ENCODE measurements at regions not wholly inside any gene's neighbourhood (a gene's known extent, or its start where the extent isn't known, plus 50 kb on each side); places are given as distances from the start of the nearest gene placed in this dataset.
"Not testable (repeated sequence)": the region's sequence is repeated elsewhere in the genome, so short reads cannot be mapped to it uniquely, and the experiment has no call there.

DNA sequence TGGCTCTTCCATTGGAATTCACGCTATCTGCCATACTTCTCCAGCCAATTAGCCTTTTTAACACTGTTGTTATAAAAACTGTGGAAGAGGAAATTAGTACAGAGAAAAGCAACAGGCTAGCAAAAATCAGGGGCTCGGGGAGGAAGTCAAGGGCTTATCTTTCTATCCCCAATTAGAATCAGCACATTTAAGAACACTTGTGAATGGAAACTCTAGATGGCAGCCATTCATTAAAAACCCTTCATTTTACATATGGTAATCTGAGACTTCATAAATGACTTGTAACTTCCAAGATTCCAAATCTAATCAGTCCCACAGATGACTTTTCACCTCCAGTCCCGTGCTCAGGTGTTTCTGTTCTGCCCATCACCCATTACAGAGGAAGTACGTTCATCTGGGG, 330.5 kb downstream of the CNTNAP3B start:
- not testable (repeated sequence) for TF ChIP-seq CTCF (IDR thresholded peaks at IDR 0.05); EP300 (IDR thresholded peaks at IDR 0.05; ENCODE audit: low read depth); POLR2AphosphoS5 (IDR thresholded peaks at IDR 0.05)
